HepG2 (cell line): ENCODE measurements at regions not wholly inside any gene's neighbourhood (a gene's known extent, or its start where the extent isn't known, plus 50 kb on each side); places are given as distances from the start of the nearest gene placed in this dataset.

Experiments used
- ATAC-seq: fragments of 200-7000 bp; cut with Tn5 transposase; 3 replicates; pipeline ENCODE4 v1.9.1; 2020; ENCODE audit warnings: mild to moderate bottlenecking, moderate library complexity
- BruUV-seq: library from RNA; stranded (reverse); fragments of 400-500 nt; replicated peaks from 2 replicates; lab custom pipeline; 2021; lab: Mats Ljungman, UMichigan
- CTCF ChIA-PET: fragments of 300-600 bp; formaldehyde crosslinking; extraction: SDS; loops from one replicate; lab custom pipeline; 2021; ENCODE audit warnings: low total read pairs, inconsistent platforms, low intra/inter-chr PET ratio; lab: Yijun Ruan, JAX
- POLR2A ChIA-PET: fragments of 350-600 bp; sonication (Branson Sonifier 250); formaldehyde crosslinking; loops from one replicate; lab custom pipeline; 2020; ENCODE audit warnings: antibody characterized with exemption, inconsistent platforms; lab: Yijun Ruan, JAX
- DNase-seq: peaks from one replicate; pipeline ENCODE4 v3.0.0-alpha.2; 2015; ENCODE audit warnings: low spot score
- FAIRE-seq: peaks from 3 replicates; lab custom pipeline; 2011; peaks lifted over from hg19 to GRCh38; lab: Jason Lieb, UNC
- H2AFZ ChIP-seq: one replicate; pipeline ENCODE4 v1.6.1; 2011; ENCODE audit warnings: low read length, inconsistent platforms
- H3K27ac ChIP-seq: fragments of 300-600 bp; 3 replicates; pipeline ENCODE4 v1.8.0; 2011; ENCODE audit warnings: mixed run types, mild to moderate bottlenecking, mixed read lengths, low read length, inconsistent platforms; ENCODE audit not compliant: insufficient read depth; ENCODE audit errors: extremely low read length
- H3K27me3 ChIP-seq, 2 experiments: fragments of 200-600 bp in 1 of 2; 2 replicates in 1 of 2; 3 replicates in 1 of 2; pipeline versions ENCODE4 v1.6.0 to v1.8.0; 2011; ENCODE audit warnings: low read length in 2 of 2, mild to moderate bottlenecking in 2 of 2, moderate library complexity in 2 of 2, inconsistent platforms in 1 of 2; ENCODE audit not compliant: insufficient read depth in 2 of 2, control insufficient read depth in 1 of 2
- H3K36me3 ChIP-seq, 2 experiments: fragments of 200-600 bp in 1 of 2; replicated peaks in 1 of 2; 2 replicates in 1 of 2; 3 replicates in 1 of 2; pipeline versions ENCODE4 v1.5.1 to v1.8.0; 2011; ENCODE audit warnings: low read length in 2 of 2, inconsistent platforms in 1 of 2; ENCODE audit not compliant: insufficient read depth in 2 of 2, control insufficient read depth in 1 of 2
- H3K4me1 ChIP-seq: 2 replicates; pipeline ENCODE4 v1.5.1; 2012; ENCODE audit warnings: low read length, inconsistent platforms; ENCODE audit not compliant: insufficient read depth
- H3K4me2 ChIP-seq: 2 replicates; pipeline ENCODE4 v1.6.0; 2011; ENCODE audit warnings: low read depth, low read length, inconsistent platforms
- H3K4me3 ChIP-seq, 3 experiments: fragments of 200-600 bp in 1 of 3; sonication (generic), shearing (Covaris generic) in 1 of 3; replicated peaks in 1 of 3; 2 replicates each; pipeline ENCODE4 v1.5.1; 2011 to 2016; ENCODE audit warnings: low read length in 3 of 3, inconsistent platforms in 2 of 3, low read depth in 2 of 3, mild to moderate bottlenecking in 2 of 3, control low read depth in 1 of 3, mixed read lengths in 1 of 3; ENCODE audit not compliant: insufficient read depth in 1 of 3
- H3K79me2 ChIP-seq: one replicate; pipeline ENCODE4 v1.6.1; 2011; ENCODE audit warnings: low read length, inconsistent platforms; ENCODE audit not compliant: insufficient read depth
- H3K9ac ChIP-seq: 2 replicates; pipeline ENCODE4 v1.6.0; 2011; ENCODE audit warnings: mild to moderate bottlenecking, low read depth, low read length, inconsistent platforms; ENCODE audit not compliant: insufficient read depth
- H3K9me3 ChIP-seq: 2 replicates; pipeline ENCODE4 v1.5.1; 2012; ENCODE audit warnings: mild to moderate bottlenecking, low read length
- H4K20me1 ChIP-seq: 2 replicates; pipeline ENCODE4 v1.6.0; 2011; ENCODE audit warnings: inconsistent platforms, mild to moderate bottlenecking, low read length, moderate library complexity; ENCODE audit not compliant: insufficient read depth
- ATF2 ChIP-seq: sonication (generic); formaldehyde crosslinking; IDR thresholded peaks from 2 replicates; pipeline ENCODE4 v1.4.0; 2020; ENCODE audit warnings: missing genetic modification reagents
- KDM3A ChIP-seq: IDR thresholded peaks from 2 replicates; pipeline ENCODE4 v1.6.1; 2018; ENCODE audit warnings: low read depth, missing compliant biosample characterization
- MTF1 ChIP-seq: sonication (generic); formaldehyde crosslinking; IDR thresholded peaks from 2 replicates; pipeline ENCODE4 v1.5.0; 2020; ENCODE audit warnings: missing genetic modification reagents
- MYC ChIP-seq: sonication (generic); formaldehyde crosslinking; IDR thresholded peaks from 2 replicates; pipeline ENCODE4 v1.9.0; 2021; ENCODE audit warnings: missing genetic modification reagents, borderline replicate concordance
- PHF5A ChIP-seq: IDR thresholded peaks from one replicate; pipeline ENCODE4 v1.6.1; 2018; ENCODE audit warnings: low read depth, missing genetic modification reagents; ENCODE audit not compliant: unreplicated experiment
- SYNCRIP ChIP-seq: fragments of 200-400 bp; formaldehyde crosslinking; IDR thresholded peaks from 2 replicates; pipeline ENCODE4 v1.6.1; 2018; ENCODE audit warnings: mild to moderate bottlenecking, low read depth, low read length; ENCODE audit not compliant: insufficient read depth
- TEF ChIP-seq: sonication (generic); formaldehyde crosslinking; IDR thresholded peaks from 2 replicates; pipeline ENCODE4 v1.5.0; 2020; ENCODE audit warnings: missing genetic modification reagents
- XBP1 ChIP-seq: sonication (generic); formaldehyde crosslinking; IDR thresholded peaks from 2 replicates; pipeline ENCODE4 v1.5.0; 2020; ENCODE audit warnings: missing genetic modification reagents
- ZBTB26 ChIP-seq: IDR thresholded peaks from 2 replicates; pipeline ENCODE4 v1.6.1; 2016; ENCODE audit warnings: missing compliant biosample characterization, missing genetic modification reagents, borderline replicate concordance
- ZNF292 ChIP-seq: sonication (generic); formaldehyde crosslinking; IDR thresholded peaks from 2 replicates; pipeline ENCODE4 v1.8.1; 2022; ENCODE audit warnings: mild to moderate bottlenecking, low read depth, missing genetic modification reagents, borderline replicate concordance
- ZNF30 ChIP-seq: sonication (generic); formaldehyde crosslinking; IDR thresholded peaks from 2 replicates; pipeline ENCODE4 v1.5.0; 2020; ENCODE audit warnings: mild to moderate bottlenecking, missing genetic modification reagents
- ZNF468 ChIP-seq: sonication (generic); formaldehyde crosslinking; IDR thresholded peaks from 2 replicates; pipeline ENCODE4 v1.8.0; 2022; ENCODE audit warnings: mild to moderate bottlenecking, moderate library complexity, missing genetic modification reagents
- ZNF7 ChIP-seq: IDR thresholded peaks from 2 replicates; pipeline ENCODE4 v1.6.1; 2016; ENCODE audit warnings: missing biosample characterization, missing genetic modification reagents
- ZNF749 ChIP-seq: sonication (generic); formaldehyde crosslinking; IDR thresholded peaks from 2 replicates; pipeline ENCODE4 v1.8.0; 2022; ENCODE audit warnings: mild to moderate bottlenecking, missing genetic modification reagents, moderate library complexity, borderline replicate concordance
- WGBS: methylation state at CpG from one replicate; pipeline ENCODE4 v1.1.6; 2017; ENCODE audit warnings: low lambda C conversion rate; 5-methylcytosine and 5-hydroxymethylcytosine counted together
- in situ Hi-C: cut with HindIII; loops from 2 replicates; pipeline ENCODE4 v1.10.0; 2017; ENCODE audit warnings: low pct_unique_long_range_greater_than_20kb; ENCODE audit not compliant: extremely low pct_ligation_motif_present
- intact Hi-C: fragments of 100-400 bp; cut with micrococcal nuclease; formaldehyde crosslinking; loops from one replicate; pipeline ENCODE4 v1.10.0; 2022; ENCODE audit not compliant: unreplicated experiment
- TF ChIP-seq, protein P1 (sequence below): sonication (generic); formaldehyde crosslinking; IDR thresholded peaks from 2 replicates; pipeline ENCODE4 v1.4.0; 2020; ENCODE audit warnings: missing genetic modification reagents
- TF ChIP-seq, protein P2 (sequence below): sonication (generic); formaldehyde crosslinking; conservative IDR thresholded peaks from 2 replicates; pipeline ENCODE4 v1.8.0; 2022; ENCODE audit warnings: low read depth, missing genetic modification reagents
- TF ChIP-seq, protein P3 (sequence below): sonication (generic); formaldehyde crosslinking; IDR thresholded peaks from 2 replicates; pipeline ENCODE4 v1.4.0; 2020; ENCODE audit warnings: missing genetic modification reagents, borderline replicate concordance

- TF ChIP-seq ZBTB26 (no peak), SYNCRIP (no peak), TEF (CRISPR knock-in tag) (no peak), ZNF30 (CRISPR knock-in tag) (no peak)
- TF ChIP-seq, protein P1, sequence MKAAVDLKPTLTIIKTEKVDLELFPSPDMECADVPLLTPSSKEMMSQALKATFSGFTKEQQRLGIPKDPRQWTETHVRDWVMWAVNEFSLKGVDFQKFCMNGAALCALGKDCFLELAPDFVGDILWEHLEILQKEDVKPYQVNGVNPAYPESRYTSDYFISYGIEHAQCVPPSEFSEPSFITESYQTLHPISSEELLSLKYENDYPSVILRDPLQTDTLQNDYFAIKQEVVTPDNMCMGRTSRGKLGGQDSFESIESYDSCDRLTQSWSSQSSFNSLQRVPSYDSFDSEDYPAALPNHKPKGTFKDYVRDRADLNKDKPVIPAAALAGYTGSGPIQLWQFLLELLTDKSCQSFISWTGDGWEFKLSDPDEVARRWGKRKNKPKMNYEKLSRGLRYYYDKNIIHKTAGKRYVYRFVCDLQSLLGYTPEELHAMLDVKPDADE (CRISPR knock-in tag), result no peak
Observed at GRCh38 chr7:115083935-115084334, 162.0 kb downstream of the MDFIC start (continued).

GRCh38 chr7:115081772-115082171 lies 159.9 kb downstream of the MDFIC start:
- no peak overlapping the region for H3K9ac ChIP-seq
- intact Hi-C loops (loop anchor here (10.0 kb wide), 1 partner anchor 53 kb away; no protein-coding TSS in a partner anchor), in situ Hi-C loops (no loop called here)
- FAIRE-seq, result no peak
- no peak overlapping the region for H2AFZ ChIP-seq
- H3K27me3 ChIP-seq, result no peaks in the 10 kb centered on the region
- H3K4me3 ChIP-seq, result no peak overlapping the region
- H3K27ac ChIP-seq, result no peak overlapping the region
- no peaks in the 10 kb centered on the region for H4K20me1 ChIP-seq
- BruUV-seq, result no TSS peak
- DNase-seq, result no peak
- ATAC-seq, result no peak
- ChIA-PET POLR2A (no interaction called here), CTCF (no interaction called here)
- 20% methylated on average over 3 of the region's 3 CpGs for WGBS
- H3K79me2 ChIP-seq, result no peaks in the 10 kb centered on the region
- H3K9me3 ChIP-seq, result peaks cover 7% of the 10 kb centered on the region; the same call in 1 of the 2 replicates
- no peaks in the 10 kb centered on the region for H3K36me3 ChIP-seq
- H3K4me2 ChIP-seq, result no peak overlapping the region
- H3K4me1 ChIP-seq, result no peaks in the 10 kb centered on the region
- TF ChIP-seq MTF1 (CRISPR knock-in tag), result no peak
- TF ChIP-seq XBP1 (CRISPR knock-in tag), result no peak
- TF ChIP-seq, protein P2, sequence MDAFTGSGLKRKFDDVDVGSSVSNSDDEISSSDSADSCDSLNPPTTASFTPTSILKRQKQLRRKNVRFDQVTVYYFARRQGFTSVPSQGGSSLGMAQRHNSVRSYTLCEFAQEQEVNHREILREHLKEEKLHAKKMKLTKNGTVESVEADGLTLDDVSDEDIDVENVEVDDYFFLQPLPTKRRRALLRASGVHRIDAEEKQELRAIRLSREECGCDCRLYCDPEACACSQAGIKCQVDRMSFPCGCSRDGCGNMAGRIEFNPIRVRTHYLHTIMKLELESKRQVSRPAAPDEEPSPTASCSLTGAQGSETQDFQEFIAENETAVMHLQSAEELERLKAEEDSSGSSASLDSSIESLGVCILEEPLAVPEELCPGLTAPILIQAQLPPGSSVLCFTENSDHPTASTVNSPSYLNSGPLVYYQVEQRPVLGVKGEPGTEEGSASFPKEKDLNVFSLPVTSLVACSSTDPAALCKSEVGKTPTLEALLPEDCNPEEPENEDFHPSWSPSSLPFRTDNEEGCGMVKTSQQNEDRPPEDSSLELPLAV (CRISPR knock-in tag), result no peak
- TF ChIP-seq ZNF7 (CRISPR knock-in tag), result no peak
- no peak for TF ChIP-seq KDM3A (CRISPR knock-in tag)
- no peak for TF ChIP-seq MYC (CRISPR knock-in tag)
- TF ChIP-seq ZNF468, result no peak
- TF ChIP-seq PHF5A (CRISPR knock-in tag), result no peak
- TF ChIP-seq, protein P3, sequence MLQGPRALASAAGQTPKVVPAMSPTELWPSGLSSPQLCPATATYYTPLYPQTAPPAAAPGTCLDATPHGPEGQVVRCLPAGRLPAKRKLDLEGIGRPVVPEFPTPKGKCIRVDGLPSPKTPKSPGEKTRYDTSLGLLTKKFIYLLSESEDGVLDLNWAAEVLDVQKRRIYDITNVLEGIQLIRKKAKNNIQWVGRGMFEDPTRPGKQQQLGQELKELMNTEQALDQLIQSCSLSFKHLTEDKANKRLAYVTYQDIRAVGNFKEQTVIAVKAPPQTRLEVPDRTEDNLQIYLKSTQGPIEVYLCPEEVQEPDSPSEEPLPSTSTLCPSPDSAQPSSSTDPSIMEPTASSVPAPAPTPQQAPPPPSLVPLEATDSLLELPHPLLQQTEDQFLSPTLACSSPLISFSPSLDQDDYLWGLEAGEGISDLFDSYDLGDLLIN, result no peak
- TF ChIP-seq ATF2 (CRISPR knock-in tag), result no peak
- no peak for TF ChIP-seq ZNF749 (CRISPR knock-in tag)
- no peak for TF ChIP-seq ZNF292
